ENCODE measurements at regions not wholly inside any gene's neighbourhood (a gene's known extent, or its start where the extent isn't known, plus 50 kb on each side); places are given as distances from the start of the nearest gene placed in this dataset.

DNA sequence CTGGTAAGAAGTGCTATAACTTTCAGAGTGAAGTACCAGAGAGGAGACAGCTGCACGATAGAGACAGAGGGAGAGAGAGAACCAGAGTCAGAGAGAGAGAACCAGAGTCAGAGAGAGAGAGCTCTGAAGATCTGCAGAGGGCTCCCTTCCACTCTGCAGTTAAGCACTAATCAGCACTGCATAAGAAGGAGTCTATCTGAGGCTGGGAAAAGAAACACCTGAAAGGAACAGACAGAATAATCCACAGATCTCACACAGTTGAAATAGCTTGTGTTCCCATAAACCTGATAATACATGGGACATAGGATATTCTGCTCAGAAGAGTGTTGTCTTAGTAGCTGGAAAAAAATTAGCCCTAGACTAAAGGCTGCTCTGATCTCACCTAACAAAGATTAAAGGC is 87.6 kb downstream of the CFAP44 start:
- TF ChIP-seq, protein P1, sequence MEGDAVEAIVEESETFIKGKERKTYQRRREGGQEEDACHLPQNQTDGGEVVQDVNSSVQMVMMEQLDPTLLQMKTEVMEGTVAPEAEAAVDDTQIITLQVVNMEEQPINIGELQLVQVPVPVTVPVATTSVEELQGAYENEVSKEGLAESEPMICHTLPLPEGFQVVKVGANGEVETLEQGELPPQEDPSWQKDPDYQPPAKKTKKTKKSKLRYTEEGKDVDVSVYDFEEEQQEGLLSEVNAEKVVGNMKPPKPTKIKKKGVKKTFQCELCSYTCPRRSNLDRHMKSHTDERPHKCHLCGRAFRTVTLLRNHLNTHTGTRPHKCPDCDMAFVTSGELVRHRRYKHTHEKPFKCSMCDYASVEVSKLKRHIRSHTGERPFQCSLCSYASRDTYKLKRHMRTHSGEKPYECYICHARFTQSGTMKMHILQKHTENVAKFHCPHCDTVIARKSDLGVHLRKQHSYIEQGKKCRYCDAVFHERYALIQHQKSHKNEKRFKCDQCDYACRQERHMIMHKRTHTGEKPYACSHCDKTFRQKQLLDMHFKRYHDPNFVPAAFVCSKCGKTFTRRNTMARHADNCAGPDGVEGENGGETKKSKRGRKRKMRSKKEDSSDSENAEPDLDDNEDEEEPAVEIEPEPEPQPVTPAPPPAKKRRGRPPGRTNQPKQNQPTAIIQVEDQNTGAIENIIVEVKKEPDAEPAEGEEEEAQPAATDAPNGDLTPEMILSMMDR (conservative IDR thresholded peaks at IDR 0.05; ENCODE audit: low read depth, low read length), result no peak
- TF ChIP-seq EZH2 (IDR thresholded peaks at IDR 0.05; ENCODE audit: borderline replicate concordance, low read depth, low read length, poor library complexity, severe bottlenecking), result no peak
